DOHH2 (cell line): ENCODE measurements at regions not wholly inside any gene's neighbourhood (a gene's known extent, or its start where the extent isn't known, plus 50 kb on each side); places are given as distances from the start of the nearest gene placed in this dataset.

Experiments used
- H3F3A ChIP-seq: fragments of 200-600 bp; sonication (generic), shearing (Covaris generic); 2 replicates; pipeline ENCODE4 v1.6.0; 2016; ENCODE audit warnings: antibody characterized with exemption, mild to moderate bottlenecking; ENCODE audit not compliant: control insufficient read depth, insufficient read depth
- H3K27ac ChIP-seq: fragments of 200-600 bp; sonication (generic); 2 replicates; pipeline ENCODE4 v1.5.1; 2014; ENCODE audit warnings: low read depth, mild to moderate bottlenecking, low read length, moderate library complexity
- H3K27me3 ChIP-seq: fragments of 200-600 bp; sonication (generic); 2 replicates; pipeline ENCODE4 v1.6.1; 2014; ENCODE audit warnings: mild to moderate bottlenecking, low read length, mixed read lengths; ENCODE audit not compliant: control insufficient read depth
- H3K36me3 ChIP-seq: fragments of 200-600 bp; sonication (generic); 2 replicates; pipeline ENCODE4 v1.6.1; 2014; ENCODE audit warnings: mild to moderate bottlenecking, low read length, moderate library complexity, mixed read lengths; ENCODE audit not compliant: control insufficient read depth
- H3K4me1 ChIP-seq: fragments of 200-600 bp; sonication (generic); 2 replicates; pipeline ENCODE4 v1.6.1; 2014; ENCODE audit warnings: mild to moderate bottlenecking, low read length, mixed read lengths; ENCODE audit not compliant: control insufficient read depth
- H3K4me2 ChIP-seq: fragments of 200-600 bp; sonication (generic); 2 replicates; pipeline ENCODE4 v1.6.0; 2014; ENCODE audit warnings: mild to moderate bottlenecking, low read length, moderate library complexity
- H3K4me3 ChIP-seq: fragments of 200-600 bp; sonication (generic); 2 replicates; pipeline ENCODE4 v1.5.1; 2014; ENCODE audit warnings: mild to moderate bottlenecking, low read length, mixed read lengths
- H3K79me2 ChIP-seq: fragments of 200-600 bp; sonication (generic); 2 replicates; pipeline ENCODE4 v1.6.1; 2014; ENCODE audit warnings: mild to moderate bottlenecking, low read length, mixed read lengths; ENCODE audit not compliant: control insufficient read depth
- H3K9me2 ChIP-seq: fragments of 200-600 bp; sonication (generic); replicated peaks from 2 replicates; pipeline ENCODE4 v1.6.1; 2014; ENCODE audit warnings: mild to moderate bottlenecking, low read length, mixed read lengths; ENCODE audit not compliant: control insufficient read depth
- H3K9me3 ChIP-seq: fragments of 200-600 bp; sonication (generic); 2 replicates; pipeline ENCODE4 v1.6.1; 2014; ENCODE audit warnings: antibody characterized with exemption, low read length, mixed read lengths; ENCODE audit not compliant: control insufficient read depth, insufficient read depth
- H4K20me1 ChIP-seq: fragments of 200-600 bp; sonication (generic); 2 replicates; pipeline ENCODE4 v1.6.0; 2014; ENCODE audit warnings: low read depth, mild to moderate bottlenecking, antibody characterized with exemption, low read length, moderate library complexity; ENCODE audit not compliant: control insufficient read depth, insufficient read depth
- EZH2phosphoT487 ChIP-seq: fragments of 200-600 bp; sonication (generic); IDR thresholded peaks from 2 replicates; pipeline ENCODE4 v1.6.1; 2017; ENCODE audit warnings: borderline replicate concordance, mild to moderate bottlenecking, antibody characterized with exemption, low read length, moderate library complexity, mixed read lengths
- TF ChIP-seq, protein P1 (sequence below): fragments of 200-600 bp; sonication (generic); IDR thresholded peaks from one replicate; pipeline ENCODE4 v1.5.1; 2014; ENCODE audit warnings: antibody characterized with exemption, mild to moderate bottlenecking, low read depth, low read length; ENCODE audit not compliant: poor library complexity, severe bottlenecking

- no peak overlapping the region for H3K4me2 ChIP-seq
- H3K27ac ChIP-seq: no peak overlapping the region
Measured at GRCh38 chr6:157755746-157756411, 67.2 kb upstream of the SNX9 start.

GRCh38 chr6:157756708-157757429, 66.2 kb upstream of the SNX9 start:
- TF ChIP-seq EZH2phosphoT487: no peak
- TF ChIP-seq, protein P1, sequence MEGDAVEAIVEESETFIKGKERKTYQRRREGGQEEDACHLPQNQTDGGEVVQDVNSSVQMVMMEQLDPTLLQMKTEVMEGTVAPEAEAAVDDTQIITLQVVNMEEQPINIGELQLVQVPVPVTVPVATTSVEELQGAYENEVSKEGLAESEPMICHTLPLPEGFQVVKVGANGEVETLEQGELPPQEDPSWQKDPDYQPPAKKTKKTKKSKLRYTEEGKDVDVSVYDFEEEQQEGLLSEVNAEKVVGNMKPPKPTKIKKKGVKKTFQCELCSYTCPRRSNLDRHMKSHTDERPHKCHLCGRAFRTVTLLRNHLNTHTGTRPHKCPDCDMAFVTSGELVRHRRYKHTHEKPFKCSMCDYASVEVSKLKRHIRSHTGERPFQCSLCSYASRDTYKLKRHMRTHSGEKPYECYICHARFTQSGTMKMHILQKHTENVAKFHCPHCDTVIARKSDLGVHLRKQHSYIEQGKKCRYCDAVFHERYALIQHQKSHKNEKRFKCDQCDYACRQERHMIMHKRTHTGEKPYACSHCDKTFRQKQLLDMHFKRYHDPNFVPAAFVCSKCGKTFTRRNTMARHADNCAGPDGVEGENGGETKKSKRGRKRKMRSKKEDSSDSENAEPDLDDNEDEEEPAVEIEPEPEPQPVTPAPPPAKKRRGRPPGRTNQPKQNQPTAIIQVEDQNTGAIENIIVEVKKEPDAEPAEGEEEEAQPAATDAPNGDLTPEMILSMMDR: peak; percentile 80
- H3K9me3 ChIP-seq: peaks cover 5% of the 10 kb centered on the region
- no peaks in the 10 kb centered on the region; the same call in 1 of the 2 replicates for H3F3A ChIP-seq
- H3K27me3 ChIP-seq: peaks cover 65% of the 10 kb centered on the region
- no peak overlapping the region for H3K27ac ChIP-seq
- no peak overlapping the region for H3K4me3 ChIP-seq
- no peaks in the 10 kb centered on the region for H3K36me3 ChIP-seq
- H3K79me2 ChIP-seq: no peaks in the 10 kb centered on the region
- H3K9me2 ChIP-seq: no peaks in the 10 kb centered on the region
- H4K20me1 ChIP-seq: peaks cover 8% of the 10 kb centered on the region
- peaks cover 32% of the 10 kb centered on the region for H3K4me1 ChIP-seq
- peak overlapping the region; percentile 16; the same call in 1 of the 2 replicates for H3K4me2 ChIP-seq

More at GRCh38 chr6:157755746-157756411, 67.2 kb upstream of the SNX9 start:
- Histone ChIP-seq H3K4me3 (no peak overlapping the region), H3K9me3 (peaks cover 10% of the 10 kb centered on the region), H3K9me2 (no peaks in the 10 kb centered on the region), H4K20me1 (peaks cover 8% of the 10 kb centered on the region), H3K36me3 (no peaks in the 10 kb centered on the region), H3F3A (no peaks in the 10 kb centered on the region), H3K27me3 (peaks cover 55% of the 10 kb centered on the region), H3K4me1 (peaks cover 29% of the 10 kb centered on the region), H3K79me2 (no peaks in the 10 kb centered on the region)
- TF ChIP-seq, protein P1: no peak
- TF ChIP-seq EZH2phosphoT487: no peak

GRCh38 chr6:157757430-157758403, 65.3 kb upstream of the SNX9 start:
- Histone ChIP-seq H3K9me2 (no peaks in the 10 kb centered on the region), H3K36me3 (no peaks in the 10 kb centered on the region), H3K4me1 (peaks cover 40% of the 10 kb centered on the region), H3K27me3 (peaks cover 72% of the 10 kb centered on the region), H3F3A (peaks cover 4% of the 10 kb centered on the region; the same call in 1 of the 2 replicates), H3K4me3 (no peak overlapping the region), H3K79me2 (no peaks in the 10 kb centered on the region), H3K4me2 (no peak overlapping the region), H4K20me1 (peaks cover 8% of the 10 kb centered on the region), H3K27ac (no peak overlapping the region), H3K9me3 (peaks cover 5% of the 10 kb centered on the region)
- TF ChIP-seq, protein P1: no peak
- TF ChIP-seq EZH2phosphoT487: no peak
